ENCODE measurements at regions not wholly inside any gene's neighbourhood (a gene's known extent, or its start where the extent isn't known, plus 50 kb on each side); places are given as distances from the start of the nearest gene placed in this dataset.

- TF ChIP-seq CTCF (conservative IDR thresholded peaks at IDR 0.05 in 1 of 2, IDR thresholded peaks at IDR 0.05 in 1 of 2; ENCODE audit: low read depth in 1 of 2, low read length in 2 of 2) (no peak), EZH2 (IDR thresholded peaks at IDR 0.05; ENCODE audit: low read length, missing control alignments) (no peak)
Measured at GRCh38 chr12:114955414-114956014, 271.5 kb upstream of the TBX3 start.

Data from fibroblast of lung (primary cell).